ENCODE measurements at regions not wholly inside any gene's neighbourhood (a gene's known extent, or its start where the extent isn't known, plus 50 kb on each side); places are given as distances from the start of the nearest gene placed in this dataset.

DNA sequence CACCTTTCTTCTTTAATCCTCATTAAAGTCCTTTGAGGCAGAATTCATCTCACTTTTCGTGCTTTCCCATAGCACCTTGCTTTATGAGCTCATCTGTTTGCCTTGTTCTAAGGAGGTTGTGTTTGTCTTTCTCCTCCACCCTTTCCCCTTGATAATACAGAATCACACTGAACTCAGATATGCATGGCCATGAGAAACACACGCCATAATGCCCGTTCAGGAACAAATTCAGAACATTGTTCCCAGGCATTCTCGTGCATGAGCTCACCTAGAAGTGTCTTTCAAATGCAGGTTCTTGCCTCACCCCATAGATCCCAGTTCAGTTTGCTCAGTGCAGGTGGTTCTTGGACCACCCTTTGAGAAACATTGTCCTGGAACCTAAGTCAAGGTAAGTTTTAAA, 71.1 kb downstream of the TMEM114 start:
- no peak for DNase-seq (ENCODE audit: low read depth in 3 of 3)

DNA sequence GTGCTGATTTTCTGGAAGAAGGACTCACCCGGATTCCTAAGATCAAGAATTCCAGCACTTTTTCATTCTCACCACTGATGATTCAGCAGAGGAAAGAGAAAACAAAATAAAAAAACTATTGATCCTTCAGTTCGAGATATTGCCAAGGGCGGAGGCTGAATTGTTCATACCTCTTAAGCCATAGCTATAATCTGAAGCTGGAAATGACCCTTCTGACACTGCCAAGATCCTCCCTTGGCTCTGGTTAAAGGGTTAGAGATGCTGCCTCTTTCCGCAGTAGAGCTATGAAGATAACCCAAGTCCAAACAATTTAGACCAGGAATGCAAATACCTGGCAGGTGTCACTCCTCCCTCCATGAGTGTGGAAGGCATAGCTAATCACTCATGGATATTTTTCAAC, 73.0 kb downstream of the TMEM114 start:
- no peak for DNase-seq (ENCODE audit: low read depth in 3 of 3)

DNA sequence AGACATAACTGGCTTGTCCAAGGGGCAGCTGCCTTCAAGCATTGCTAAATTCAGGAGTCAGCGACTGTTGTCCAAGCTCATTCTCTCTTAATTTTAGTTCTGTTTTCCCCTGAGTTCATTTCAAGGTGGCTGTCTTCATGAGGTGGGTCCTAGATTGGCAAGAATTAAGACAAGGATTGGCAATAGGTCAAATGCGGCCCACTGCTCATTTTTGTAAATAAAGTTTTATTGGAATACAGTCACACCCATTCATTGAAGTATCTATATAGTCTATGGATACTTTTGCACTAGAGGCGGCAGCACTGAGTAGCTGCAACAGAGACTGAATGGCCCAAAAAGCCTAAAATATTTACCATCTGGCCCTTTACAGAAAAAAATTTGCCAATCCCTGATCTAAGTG, 73.8 kb downstream of the TMEM114 start:
- DNase-seq (ENCODE audit: low read depth in 3 of 3) = no peak

DNA sequence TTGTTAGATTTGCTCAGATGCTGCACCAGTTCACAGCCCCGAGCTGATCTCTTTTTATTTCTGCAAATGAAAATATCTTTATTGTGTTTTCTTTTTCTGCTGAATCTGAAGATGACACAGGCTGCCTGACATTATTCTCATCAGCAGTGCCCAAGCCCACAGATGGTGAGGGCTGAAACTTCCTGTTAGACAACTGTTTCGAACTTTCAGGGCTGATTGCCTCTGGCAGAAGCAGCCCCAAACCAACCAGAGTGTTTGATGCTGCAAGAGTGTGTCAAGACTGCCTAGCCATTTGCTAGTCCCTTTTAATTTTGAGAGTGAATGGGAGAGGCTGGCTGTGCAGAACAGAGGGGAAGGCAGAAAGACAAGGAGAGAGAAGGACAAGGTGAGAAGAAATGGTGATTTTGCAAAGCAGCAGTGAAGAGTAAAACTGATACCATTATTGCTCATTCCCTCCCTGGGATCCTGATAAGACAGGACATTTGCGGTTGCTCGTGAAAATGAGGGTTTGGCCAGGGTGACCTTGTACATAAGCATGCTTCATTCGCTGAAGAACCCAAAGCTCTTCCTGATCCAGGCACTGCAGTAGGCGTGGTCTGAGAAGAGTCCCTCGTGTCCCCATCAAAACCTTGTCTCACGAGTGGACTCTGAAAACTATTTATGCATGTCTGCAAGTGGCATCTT, 77.2 kb downstream of the TMEM114 start:
- DNase-seq (ENCODE audit: low read depth in 3 of 3) = no peak

DNA sequence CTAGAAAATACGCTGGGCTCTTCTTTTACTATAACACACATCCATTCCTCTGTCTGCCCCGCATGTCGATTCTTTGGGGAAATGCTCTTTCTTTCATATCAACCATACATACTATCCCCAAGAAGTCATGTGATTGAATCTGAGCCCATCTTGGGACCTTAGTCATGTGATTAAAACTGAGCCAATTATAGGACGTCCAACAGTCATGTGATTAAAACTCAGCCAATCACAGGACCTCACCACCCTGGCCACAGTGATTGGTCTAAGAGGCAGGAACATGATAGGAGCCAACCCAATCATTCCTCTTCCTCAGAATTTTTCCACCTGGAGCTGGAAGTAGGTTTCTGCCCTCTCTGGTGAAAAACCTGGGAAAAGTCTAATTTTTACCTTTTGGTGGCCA, 78.8 kb downstream of the TMEM114 start:
- no peak for DNase-seq (ENCODE audit: low read depth in 3 of 3)

DNA sequence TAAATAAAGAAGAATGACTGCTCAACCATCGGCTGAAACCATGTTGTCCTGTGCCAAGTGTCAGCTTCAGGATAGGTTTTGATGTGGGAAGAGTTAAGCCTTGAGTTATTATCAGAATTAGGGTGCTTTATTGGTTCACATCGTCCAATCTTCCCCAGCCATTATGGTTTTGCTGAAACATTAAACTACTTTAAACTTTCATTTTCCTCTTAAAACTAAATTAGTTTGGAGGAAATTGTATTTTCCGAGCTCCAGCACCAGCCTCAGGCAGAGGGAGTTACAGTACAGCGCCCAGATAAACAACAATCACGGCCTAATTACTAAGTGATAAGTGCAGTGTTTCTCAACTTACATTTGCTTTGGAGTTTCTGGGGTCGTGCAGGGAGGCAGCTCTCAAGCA, 80.2 kb downstream of the TMEM114 start:
- no peak for DNase-seq (ENCODE audit: low read depth in 3 of 3)

DNA sequence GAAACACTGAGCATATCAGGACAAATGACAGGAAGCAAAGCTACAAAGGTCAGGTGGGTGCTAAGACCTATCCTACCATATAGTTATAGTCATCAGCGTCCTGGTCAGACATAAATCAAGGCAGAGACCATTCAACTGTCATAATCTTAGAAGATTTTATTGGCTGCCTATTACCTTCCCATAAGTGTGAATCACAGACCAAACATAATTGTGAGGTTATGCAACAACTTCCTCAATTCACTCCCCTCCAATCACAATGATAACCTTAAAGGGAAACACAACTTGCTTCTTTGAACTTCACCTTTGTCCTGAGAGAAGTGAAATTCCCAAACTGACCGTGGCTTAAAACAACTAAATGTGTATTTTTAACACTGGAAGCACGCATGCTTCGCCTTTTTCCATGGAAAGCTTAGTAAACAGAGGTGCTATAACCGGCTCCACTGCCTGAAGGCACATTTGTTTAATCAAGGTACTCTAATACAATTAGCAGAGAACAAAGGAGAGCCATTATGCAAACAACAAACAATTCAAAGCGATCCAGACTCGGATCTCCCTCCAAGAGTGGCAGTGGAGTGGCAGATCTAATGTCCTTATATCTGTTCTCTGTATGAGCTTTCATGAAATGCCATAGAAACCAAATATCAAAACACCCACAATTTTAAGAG, 84.9 kb downstream of the TMEM114 start:
- no peak for DNase-seq (ENCODE audit: low read depth in 3 of 3)

DNA sequence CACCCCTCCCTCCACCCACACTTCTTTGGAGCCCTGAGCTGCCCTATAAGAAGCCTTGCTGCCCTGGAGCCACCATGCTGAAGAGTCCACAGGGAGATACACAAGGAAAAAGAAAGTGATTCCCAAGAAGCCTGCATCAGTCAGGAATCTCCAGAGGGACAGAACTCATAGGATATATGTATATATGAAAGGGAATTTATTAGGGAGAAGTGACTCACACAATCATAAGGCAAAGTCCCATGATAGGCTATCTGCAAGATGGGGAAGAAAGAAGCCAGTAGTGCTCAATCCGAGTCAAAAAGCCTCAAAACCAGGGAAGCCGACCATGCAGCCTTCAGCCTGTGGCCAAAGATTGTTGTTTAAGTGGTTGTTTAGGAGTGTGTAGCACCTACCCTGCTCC, 87.9 kb downstream of the TMEM114 start:
- DNase-seq (ENCODE audit: low read depth in 3 of 3) = no peak

DNA sequence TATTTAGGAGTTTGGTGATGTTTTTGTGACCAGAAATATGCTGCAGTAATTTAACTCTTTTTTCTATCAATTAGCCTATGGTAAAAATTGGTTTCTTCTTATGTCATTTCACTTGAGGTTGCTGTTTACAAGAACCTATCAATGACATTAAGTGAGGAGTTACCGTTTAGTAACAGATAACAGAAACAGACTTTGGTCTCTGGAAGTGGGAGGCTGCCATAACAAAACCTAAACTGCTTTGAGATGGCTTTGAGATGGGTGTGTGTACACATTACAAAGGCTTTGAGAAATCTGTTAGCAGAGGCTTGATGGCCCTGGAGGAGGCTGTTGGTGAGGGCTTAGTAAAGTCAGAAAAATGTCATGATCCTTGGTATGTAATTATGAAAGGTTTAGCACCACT, 90.0 kb downstream of the TMEM114 start:
- DNase-seq (ENCODE audit: low read depth in 3 of 3) = no peak

DNA sequence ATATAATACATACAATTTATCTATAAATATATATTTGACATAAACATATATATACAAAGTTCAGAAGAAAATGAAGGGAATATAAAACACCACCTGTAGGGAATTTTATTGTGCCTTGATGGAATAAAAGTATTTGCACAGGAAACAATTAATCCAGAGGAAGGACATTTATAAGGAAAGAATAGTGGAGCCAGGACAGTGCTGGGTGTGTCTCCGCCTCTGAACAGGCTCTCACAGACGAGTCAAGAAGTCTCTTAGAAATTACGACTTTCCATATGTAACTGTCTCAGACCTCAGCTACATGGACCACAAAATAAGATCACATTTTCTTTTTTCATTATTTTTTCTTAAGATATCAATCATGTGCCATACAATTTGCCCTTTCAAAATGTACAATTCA, 93.9 kb downstream of the TMEM114 start:
- DNase-seq (ENCODE audit: low read depth in 3 of 3) = no peak

DNA sequence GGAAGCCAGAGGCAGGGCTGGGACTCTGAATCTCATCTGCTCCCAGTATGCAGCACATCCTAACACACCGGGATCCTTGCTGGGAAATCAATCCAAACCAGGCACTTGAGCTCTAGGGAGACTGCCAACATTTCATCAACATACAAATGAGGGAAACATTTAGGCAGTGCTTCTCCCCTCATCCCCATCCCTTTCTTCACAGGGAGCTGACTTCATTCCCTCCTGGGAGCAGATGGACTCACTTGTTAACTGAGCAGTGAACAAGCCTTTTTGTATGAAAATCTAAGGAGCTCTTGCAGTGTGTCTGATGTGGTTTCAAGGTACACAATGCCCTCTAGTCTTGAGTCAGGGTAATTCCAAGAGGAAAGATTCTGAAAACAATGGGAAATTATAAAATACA, 96.3 kb downstream of the TMEM114 start:
- DNase-seq (ENCODE audit: low read depth in 3 of 3) = no peak

DNA sequence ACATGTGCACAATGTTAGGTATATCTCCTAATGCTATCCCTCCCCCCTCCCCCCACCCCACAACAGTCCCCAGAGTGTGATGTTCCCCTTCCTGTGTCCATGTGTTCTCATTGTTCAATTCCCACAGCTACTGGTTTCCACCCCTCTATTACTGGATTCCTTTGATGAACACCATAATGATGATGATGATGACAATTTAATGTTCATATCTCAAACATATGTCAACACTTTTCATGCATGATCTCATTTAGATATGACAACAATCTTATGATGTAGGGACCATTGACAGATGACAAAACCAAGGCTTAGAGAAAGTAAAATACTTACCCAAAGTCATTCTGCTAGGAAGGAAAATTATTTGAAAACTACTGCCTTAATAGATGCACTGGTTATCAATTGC, 97.6 kb downstream of the TMEM114 start:
- DNase-seq (ENCODE audit: low read depth in 3 of 3) = no peak

DNA sequence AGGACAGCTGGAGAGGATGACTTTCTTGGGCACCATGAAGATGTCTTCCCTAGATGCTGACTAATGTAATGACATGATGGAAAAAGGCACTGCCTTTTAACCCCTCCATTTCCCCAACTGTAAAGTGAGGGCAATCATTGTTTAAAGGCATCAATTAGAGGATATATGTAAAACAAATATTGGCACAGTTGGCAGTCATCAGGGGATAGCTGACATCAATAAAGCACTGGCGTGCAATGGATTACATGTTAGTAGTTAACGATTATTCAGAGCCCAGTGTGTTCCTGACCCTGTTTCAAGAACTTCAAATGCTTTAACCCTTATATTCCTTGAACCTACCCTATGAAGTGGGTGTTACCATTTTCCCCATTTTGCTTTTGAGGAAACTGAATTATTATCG, 100.7 kb downstream of the TMEM114 start:
- no peak for DNase-seq (ENCODE audit: low read depth in 3 of 3)

DNA sequence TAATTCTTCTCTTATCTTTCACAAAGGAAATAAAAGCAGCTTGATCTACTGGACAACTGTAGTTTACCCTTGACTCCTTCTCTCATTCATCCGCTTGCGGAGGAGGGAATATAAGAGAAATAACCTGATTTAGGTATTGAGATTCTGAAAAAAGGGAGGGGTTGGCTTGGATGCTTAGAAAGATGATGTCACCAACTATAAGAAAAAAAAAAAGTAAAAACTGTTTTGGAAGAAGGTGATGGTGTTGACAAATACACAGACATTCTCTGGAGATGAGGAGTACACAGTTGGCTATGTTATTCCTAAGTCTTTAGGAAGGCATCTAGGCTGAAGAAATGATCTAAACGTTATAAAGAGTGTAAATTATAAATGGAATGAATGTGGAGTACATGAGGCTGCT, 103.3 kb downstream of the TMEM114 start:
- no peak for DNase-seq (ENCODE audit: low read depth in 3 of 3)

DNA sequence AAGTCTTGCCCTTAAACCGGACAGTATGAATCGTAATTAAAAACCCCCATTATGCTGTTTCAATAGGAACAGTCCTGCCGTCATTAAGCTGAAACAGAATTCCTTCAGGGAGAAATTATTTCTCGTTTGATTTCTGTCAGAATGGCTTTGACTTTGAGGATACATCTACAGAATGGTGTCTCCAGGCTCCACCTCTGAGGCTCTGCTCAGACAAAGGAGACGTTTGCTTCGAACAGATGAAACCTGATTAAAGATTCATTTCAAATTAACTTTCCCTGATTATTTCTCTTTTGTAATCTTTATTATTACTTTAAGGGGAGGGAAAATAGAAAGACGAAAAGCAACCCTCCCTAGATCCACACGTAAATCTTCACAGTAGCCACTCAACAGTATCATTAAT, 106.9 kb downstream of the TMEM114 start:
- no peak for DNase-seq (ENCODE audit: low read depth in 3 of 3)

DNA sequence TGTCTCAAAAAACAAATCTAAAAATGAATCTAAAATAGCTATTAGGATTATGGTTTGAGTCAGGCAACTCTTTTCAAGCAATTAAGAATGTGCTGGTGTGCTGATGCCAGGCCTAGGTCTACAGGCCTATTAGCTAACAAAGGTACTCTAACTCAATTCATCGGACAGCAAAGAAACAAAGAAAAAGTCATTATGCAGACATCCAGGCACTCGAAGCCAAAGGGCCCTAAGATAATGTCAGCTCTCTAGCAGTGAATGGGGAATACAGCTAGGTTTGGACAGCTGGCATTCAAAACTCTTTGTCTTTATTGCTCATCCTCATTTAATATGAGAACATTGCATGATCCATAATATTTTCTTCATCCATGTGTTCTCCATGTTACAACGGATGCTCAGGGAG, 108.5 kb downstream of the TMEM114 start:
- DNase-seq (ENCODE audit: low read depth in 3 of 3) = no peak

DNA sequence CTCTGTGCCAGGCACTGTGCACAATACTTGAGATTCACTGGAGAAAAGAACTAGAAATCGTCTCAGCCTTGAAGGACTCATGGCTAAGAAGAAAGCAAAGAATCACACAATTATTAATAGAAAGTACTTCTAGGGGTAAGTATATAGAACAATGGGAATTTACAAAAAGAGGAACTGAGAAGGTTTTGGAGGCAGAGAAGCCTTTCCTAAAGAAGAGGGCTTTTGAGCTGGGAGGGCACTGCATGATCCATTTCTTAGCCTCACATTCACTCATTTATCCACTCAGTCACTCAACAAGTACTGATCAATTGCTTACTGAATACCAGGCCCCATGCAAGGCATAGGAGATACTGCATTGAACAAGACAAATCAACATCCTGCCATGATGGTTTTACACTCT, 113.5 kb downstream of the TMEM114 start:
- DNase-seq (ENCODE audit: low read depth in 3 of 3) = no peak

DNA sequence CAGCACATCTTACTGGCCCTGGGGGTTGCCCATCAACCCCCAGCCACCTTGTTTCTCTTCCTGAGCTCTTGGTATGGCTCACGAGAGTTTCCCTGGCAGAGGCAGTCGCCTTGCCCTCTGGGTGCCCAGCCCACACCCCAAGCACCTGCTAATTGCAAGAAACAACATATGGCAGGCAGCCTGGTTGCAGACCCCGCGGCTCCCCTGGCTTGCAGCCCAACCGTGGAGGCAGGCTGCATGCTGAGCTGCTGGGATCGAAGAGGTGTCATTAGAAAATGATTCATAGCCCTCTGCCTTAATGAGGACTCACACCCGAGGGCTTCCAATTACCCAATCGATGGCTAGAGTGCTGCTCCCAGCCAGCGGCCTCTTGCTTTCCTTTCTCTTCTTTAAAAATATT, 115.7 kb downstream of the TMEM114 start:
- DNase-seq (ENCODE audit: low read depth in 3 of 3) = no peak

DNA sequence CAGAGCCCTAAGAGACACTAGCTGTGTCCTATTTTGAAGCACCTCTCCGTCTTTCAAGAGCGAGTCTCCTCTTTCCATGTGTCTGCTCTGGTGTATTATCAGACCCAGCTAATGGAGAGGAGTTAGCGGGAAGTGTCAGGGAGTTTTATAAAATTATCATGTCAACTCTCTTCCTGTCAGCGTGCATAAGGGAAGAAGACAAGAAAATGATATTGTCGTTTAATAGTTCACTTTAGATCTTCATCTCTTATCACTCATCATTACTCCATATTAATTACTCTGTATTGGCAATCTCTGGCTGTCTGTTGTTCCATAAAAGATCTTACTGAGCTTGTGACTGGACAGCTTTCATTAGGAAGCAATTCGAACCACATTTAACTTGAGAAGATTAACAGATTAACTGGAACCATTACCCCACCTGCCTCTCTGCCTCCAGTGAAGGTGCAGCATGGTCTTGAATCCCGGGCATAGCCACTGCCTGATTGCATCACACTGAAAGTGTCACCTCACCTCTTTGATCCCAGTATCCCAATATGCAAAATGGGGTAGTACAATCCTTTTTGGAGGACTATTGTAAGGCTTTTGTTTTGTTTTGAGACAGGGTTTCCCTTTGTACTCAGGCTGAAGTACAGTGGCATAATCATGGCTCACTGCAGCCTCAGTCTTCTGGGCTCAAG, 121.1 kb downstream of the TMEM114 start:
- DNase-seq (ENCODE audit: low read depth in 3 of 3) = no peak

DNA sequence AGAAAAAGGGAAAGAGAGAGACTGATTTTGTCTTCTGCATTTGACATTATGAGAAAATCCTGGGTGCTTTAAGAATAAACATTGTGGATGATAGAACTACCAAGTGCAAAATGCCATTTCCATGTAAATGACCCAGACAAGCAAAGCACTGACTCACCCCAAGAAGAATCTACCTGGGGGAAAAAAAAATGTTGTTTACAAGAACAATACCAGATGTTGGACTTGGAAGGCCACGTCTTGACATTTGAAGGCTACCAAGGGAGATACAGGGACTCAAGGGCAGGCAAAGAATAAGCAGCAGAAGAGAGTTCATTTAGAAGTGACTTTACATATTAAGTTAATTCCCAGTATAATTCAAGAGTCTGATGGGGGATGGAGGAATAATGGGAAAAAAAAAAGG, 125.3 kb downstream of the TMEM114 start:
- no peak for DNase-seq (ENCODE audit: low read depth in 3 of 3)

DNA sequence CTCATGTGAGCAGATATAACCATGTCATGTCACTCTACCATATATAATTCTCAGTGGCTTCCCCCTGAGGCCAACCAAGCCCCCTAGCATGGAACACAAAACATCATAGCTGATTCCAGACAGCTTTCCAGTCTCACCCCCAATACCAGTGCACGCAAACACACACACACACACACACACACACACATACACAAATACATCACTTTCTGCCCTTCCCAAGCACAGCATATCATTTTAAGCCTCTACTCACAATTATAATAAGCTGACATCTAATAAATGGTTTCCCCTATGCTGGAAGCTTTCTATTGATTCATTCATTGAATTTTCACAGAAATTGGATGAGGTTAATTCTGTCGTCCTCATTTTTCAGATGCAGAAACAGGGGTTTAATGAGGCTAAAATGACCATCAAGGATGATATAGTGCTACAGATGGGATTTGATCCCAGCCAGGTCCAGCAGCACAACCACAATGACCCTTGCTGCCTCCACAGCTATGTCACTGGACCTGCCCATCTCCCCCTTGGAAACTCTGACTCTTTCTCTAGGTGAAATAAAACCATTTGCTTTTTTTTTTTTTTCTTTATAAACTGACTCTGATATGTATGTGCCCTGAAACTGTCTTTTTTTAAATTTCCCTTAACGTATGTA, 131.1 kb downstream of the TMEM114 start:
- no peak for DNase-seq (ENCODE audit: low read depth in 3 of 3)

DNA sequence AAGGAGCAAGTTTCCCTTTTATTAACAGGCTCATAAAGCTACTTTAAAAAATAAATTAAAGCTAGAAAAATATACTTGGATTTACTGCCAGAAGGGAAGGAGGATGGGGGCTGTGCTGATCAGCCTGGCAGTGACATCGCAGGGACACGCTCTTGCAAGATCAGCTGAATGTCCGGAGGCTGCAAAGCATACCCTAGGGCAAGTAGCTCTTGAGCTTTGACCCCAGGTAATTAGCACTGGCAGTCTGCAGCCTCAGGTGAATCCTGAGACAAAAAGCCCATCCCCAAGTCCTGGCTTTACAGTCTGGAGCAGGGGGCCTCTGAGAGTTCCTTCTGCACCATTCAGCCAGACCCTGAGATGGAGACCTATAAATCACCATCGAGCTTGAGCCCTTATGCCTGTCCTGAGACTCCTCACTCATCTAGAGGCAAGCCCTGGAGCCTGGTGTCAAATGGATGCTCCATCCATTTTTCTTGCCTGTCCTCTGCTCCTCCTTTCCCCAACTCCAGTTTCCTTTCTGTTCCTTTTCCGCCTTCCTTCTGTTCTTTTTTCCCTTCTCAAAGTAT, 131.7 kb downstream of the TMEM114 start:
- DNase-seq (ENCODE audit: low read depth in 3 of 3) = no peak

DNA sequence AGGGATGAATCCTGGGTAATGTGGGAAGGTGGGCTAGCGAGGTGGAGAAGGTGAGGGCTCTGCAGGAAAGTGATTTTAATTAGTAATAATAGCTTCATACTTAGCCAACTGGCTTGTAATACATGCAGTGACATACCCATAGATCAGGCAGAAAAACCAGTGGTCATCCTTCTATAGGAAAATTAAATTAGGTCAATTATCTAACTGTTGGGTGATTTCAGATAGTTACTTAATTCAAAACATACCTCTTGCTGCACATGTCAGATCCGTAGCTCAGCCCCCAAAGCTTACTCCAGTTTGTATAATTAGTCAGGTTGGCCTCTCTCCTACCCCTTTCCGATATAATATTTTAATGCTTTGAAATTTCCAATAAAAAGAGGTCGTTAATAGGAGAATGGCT, 137.0 kb downstream of the TMEM114 start:
- DNase-seq (ENCODE audit: low read depth in 3 of 3) = no peak
